ENCODE measurements at regions not wholly inside any gene's neighbourhood (a gene's known extent, or its start where the extent isn't known, plus 50 kb on each side); places are given as distances from the start of the nearest gene placed in this dataset.
"Not testable (repeated sequence)": the region's sequence is repeated elsewhere in the genome, so short reads cannot be mapped to it uniquely, and the experiment has no call there.

DNA sequence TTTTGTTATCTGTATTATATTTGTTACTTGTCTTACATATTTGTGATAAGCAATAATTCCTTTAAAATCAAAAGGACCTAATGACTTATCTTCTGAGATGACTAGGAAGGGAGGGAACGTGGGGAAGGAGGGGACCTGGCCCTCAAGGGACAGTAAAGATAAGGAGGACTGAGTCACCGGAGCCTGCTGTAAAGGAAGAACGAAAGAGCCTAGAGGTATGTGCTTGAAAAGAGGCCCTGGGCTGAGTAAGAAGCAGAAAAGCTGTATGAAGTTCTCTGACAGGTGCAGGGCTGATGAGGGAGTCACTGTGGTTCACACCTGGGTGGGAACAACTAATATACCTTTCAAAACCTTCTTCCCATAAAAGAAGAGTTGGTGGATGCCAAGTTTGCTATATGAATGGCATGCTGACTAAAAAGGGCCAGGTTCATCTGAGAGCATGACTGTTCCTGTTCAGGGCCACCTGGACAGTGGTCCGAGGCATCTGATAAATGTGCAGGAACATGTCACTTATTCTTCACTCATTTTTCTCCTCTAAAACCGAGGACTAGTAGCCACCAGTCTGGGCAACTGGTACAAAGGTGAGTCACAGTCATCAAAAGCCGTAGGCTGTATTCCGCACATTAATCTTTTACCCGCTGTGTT is 111.3 kb downstream of the TNFAIP3 start:
- no peak for TF ChIP-seq GLIS3 (CRISPR knock-in tag; IDR thresholded peaks at IDR 0.05)
- no peak for TF ChIP-seq TOX (CRISPR knock-in tag; IDR thresholded peaks at IDR 0.05; ENCODE audit: borderline replicate concordance)
- TF ChIP-seq, protein P1, sequence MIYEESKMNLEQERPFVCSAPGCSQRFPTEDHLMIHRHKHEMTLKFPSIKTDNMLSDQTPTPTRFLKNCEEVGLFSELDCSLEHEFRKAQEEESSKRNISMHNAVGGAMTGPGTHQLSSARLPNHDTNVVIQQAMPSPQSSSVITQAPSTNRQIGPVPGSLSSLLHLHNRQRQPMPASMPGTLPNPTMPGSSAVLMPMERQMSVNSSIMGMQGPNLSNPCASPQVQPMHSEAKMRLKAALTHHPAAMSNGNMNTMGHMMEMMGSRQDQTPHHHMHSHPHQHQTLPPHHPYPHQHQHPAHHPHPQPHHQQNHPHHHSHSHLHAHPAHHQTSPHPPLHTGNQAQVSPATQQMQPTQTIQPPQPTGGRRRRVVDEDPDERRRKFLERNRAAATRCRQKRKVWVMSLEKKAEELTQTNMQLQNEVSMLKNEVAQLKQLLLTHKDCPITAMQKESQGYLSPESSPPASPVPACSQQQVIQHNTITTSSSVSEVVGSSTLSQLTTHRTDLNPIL (CRISPR knock-in tag; IDR thresholded peaks at IDR 0.05; ENCODE audit: low read depth), result no peak
- TF ChIP-seq PPARA (CRISPR knock-in tag; IDR thresholded peaks at IDR 0.05; ENCODE audit: borderline replicate concordance), result no peak
- TF ChIP-seq, protein P2, sequence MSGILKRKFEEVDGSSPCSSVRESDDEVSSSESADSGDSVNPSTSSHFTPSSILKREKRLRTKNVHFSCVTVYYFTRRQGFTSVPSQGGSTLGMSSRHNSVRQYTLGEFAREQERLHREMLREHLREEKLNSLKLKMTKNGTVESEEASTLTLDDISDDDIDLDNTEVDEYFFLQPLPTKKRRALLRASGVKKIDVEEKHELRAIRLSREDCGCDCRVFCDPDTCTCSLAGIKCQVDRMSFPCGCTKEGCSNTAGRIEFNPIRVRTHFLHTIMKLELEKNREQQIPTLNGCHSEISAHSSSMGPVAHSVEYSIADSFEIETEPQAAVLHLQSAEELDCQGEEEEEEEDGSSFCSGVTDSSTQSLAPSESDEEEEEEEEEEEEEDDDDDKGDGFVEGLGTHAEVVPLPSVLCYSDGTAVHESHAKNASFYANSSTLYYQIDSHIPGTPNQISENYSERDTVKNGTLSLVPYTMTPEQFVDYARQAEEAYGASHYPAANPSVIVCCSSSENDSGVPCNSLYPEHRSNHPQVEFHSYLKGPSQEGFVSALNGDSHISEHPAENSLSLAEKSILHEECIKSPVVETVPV (CRISPR knock-in tag; IDR thresholded peaks at IDR 0.05), result no peak
- TF ChIP-seq ZNF565 (CRISPR knock-in tag; conservative IDR thresholded peaks at IDR 0.05; ENCODE audit: low read depth), result no peak
- TF ChIP-seq ISL1 (CRISPR knock-in tag; IDR thresholded peaks at IDR 0.05), result no peak
- no peak for TF ChIP-seq ZNF70 (CRISPR knock-in tag; IDR thresholded peaks at IDR 0.05)
- TF ChIP-seq RARB (CRISPR knock-in tag; IDR thresholded peaks at IDR 0.05), result no peak
- no peak for TF ChIP-seq ZFP30 (CRISPR knock-in tag; IDR thresholded peaks at IDR 0.05)
- TF ChIP-seq ZNF8 (CRISPR knock-in tag; IDR thresholded peaks at IDR 0.05), result no peak
- no peak for TF ChIP-seq CSDC2 (CRISPR knock-in tag; IDR thresholded peaks at IDR 0.05)
- no peak for TF ChIP-seq OSR1 (CRISPR knock-in tag; IDR thresholded peaks at IDR 0.05)
- TF ChIP-seq, protein P3, sequence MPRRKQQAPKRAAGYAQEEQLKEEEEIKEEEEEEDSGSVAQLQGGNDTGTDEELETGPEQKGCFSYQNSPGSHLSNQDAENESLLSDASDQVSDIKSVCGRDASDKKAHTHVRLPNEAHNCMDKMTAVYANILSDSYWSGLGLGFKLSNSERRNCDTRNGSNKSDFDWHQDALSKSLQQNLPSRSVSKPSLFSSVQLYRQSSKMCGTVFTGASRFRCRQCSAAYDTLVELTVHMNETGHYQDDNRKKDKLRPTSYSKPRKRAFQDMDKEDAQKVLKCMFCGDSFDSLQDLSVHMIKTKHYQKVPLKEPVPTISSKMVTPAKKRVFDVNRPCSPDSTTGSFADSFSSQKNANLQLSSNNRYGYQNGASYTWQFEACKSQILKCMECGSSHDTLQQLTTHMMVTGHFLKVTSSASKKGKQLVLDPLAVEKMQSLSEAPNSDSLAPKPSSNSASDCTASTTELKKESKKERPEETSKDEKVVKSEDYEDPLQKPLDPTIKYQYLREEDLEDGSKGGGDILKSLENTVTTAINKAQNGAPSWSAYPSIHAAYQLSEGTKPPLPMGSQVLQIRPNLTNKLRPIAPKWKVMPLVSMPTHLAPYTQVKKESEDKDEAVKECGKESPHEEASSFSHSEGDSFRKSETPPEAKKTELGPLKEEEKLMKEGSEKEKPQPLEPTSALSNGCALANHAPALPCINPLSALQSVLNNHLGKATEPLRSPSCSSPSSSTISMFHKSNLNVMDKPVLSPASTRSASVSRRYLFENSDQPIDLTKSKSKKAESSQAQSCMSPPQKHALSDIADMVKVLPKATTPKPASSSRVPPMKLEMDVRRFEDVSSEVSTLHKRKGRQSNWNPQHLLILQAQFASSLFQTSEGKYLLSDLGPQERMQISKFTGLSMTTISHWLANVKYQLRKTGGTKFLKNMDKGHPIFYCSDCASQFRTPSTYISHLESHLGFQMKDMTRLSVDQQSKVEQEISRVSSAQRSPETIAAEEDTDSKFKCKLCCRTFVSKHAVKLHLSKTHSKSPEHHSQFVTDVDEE (CRISPR knock-in tag; IDR thresholded peaks at IDR 0.05), result no peak
- TF ChIP-seq, protein P4, sequence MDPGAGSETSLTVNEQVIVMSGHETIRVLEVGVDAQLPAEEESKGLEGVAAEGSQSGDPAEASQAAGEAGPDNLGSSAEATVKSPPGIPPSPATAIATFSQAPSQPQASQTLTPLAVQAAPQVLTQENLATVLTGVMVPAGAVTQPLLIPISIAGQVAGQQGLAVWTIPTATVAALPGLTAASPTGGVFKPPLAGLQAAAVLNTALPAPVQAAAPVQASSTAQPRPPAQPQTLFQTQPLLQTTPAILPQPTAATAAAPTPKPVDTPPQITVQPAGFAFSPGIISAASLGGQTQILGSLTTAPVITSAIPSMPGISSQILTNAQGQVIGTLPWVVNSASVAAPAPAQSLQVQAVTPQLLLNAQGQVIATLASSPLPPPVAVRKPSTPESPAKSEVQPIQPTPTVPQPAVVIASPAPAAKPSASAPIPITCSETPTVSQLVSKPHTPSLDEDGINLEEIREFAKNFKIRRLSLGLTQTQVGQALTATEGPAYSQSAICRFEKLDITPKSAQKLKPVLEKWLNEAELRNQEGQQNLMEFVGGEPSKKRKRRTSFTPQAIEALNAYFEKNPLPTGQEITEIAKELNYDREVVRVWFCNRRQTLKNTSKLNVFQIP (CRISPR knock-in tag; IDR thresholded peaks at IDR 0.05; ENCODE audit: borderline replicate concordance, low read depth), result no peak
- no peak for ATAC-seq

DNA sequence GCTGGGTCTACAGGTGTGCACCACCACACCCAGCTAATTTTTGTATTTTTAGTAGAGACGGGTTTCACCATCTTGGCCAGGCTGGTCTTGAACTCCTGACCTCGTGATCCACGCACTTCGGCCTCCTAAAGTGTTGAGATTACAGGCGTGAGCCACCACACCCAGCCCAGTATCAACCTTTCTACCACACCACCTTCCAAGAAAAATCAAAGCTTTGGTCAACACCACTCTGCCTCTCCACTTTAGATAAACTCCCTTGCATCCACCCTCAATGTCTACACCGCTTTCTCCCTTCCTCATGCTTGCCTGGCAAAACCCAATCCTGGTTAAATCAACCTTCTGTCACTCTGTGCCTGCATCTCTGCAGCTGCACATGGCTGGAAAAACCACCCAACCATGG is 112.2 kb downstream of the TNFAIP3 start:
- ATAC-seq, result not testable (repeated sequence)

DNA sequence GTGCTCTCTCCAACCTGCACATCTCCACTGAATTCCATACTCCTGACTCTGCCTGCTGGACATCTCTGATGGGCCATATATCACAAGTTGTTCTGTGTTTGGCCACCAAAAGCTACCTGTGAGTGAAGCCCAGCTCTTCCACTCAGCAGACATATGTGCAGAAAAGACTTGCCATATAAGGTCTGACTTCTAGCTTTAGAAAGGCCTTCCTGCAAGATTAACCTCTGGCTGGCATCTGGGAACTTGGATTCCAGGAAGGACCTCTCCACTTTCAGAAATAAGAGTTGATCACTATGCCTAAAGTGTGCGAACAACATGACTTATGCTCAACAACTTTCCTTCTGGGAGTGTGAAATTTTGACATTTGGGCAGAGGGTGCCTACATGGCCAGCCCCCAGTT is 113.7 kb downstream of the TNFAIP3 start:
- no peak for ATAC-seq
- TF ChIP-seq ESRRG (CRISPR knock-in tag; IDR thresholded peaks at IDR 0.05) (no peak), TOX (CRISPR knock-in tag; IDR thresholded peaks at IDR 0.05; ENCODE audit: borderline replicate concordance) (no peak), ISL1 (CRISPR knock-in tag; IDR thresholded peaks at IDR 0.05) (no peak), ZFP30 (CRISPR knock-in tag; IDR thresholded peaks at IDR 0.05) (no peak), ZC3H10 (CRISPR knock-in tag; IDR thresholded peaks at IDR 0.05) (no peak), OSR1 (CRISPR knock-in tag; IDR thresholded peaks at IDR 0.05) (no peak), ARNTL (CRISPR knock-in tag; IDR thresholded peaks at IDR 0.05; ENCODE audit: borderline replicate concordance, low read depth) (no peak), ZNF70 (CRISPR knock-in tag; IDR thresholded peaks at IDR 0.05) (no peak), ZFP3 (CRISPR knock-in tag; IDR thresholded peaks at IDR 0.05) (no peak), ZNF565 (CRISPR knock-in tag; conservative IDR thresholded peaks at IDR 0.05; ENCODE audit: low read depth) (no peak)
- TF ChIP-seq, protein P3 (CRISPR knock-in tag; IDR thresholded peaks at IDR 0.05), result no peak
- TF ChIP-seq, protein P5, sequence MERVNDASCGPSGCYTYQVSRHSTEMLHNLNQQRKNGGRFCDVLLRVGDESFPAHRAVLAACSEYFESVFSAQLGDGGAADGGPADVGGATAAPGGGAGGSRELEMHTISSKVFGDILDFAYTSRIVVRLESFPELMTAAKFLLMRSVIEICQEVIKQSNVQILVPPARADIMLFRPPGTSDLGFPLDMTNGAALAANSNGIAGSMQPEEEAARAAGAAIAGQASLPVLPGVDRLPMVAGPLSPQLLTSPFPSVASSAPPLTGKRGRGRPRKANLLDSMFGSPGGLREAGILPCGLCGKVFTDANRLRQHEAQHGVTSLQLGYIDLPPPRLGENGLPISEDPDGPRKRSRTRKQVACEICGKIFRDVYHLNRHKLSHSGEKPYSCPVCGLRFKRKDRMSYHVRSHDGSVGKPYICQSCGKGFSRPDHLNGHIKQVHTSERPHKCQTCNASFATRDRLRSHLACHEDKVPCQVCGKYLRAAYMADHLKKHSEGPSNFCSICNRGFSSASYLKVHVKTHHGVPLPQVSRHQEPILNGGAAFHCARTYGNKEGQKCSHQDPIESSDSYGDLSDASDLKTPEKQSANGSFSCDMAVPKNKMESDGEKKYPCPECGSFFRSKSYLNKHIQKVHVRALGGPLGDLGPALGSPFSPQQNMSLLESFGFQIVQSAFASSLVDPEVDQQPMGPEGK (CRISPR knock-in tag; IDR thresholded peaks at IDR 0.05; ENCODE audit: borderline replicate concordance), result no peak
